ENCODE measurements at regions not wholly inside any gene's neighbourhood (a gene's known extent, or its start where the extent isn't known, plus 50 kb on each side); places are given as distances from the start of the nearest gene placed in this dataset.

DNA sequence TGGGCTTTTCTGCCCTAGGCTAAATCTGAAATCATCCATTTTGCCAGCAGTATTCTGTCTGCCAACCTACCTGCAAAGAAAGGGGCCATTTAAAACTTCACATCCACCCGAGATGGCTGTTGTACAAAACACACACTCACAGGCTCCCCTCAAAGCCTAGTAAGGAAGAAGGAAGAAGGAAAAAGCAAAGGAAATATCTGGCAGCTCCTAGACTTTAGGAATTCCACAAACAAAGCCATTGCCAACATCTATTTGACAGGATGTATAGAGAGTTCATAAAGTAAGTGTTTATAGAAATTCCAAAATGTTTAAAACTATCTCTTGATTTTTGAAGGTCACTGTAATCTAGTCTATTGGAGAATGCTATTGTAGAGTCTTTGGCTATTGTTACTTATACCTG is 91.9 kb upstream of the THBS1 start:
- CTCF ChIA-PET (ENCODE audit: unreplicated experiment): no interaction called here
- Histone ChIP-seq H2AFZ (ENCODE audit: low read length) (no peak overlapping the region), H3K4me2 (ENCODE audit: low read length) (no peak overlapping the region), H3K9me3 (ENCODE audit: low read length) (no peaks in the 10 kb centered on the region), H3K4me1 (ENCODE audit: insufficient read depth, low read length, poor library complexity, severe bottlenecking) (no peaks in the 10 kb centered on the region), H3K9me2 (ENCODE audit: insufficient read depth, low read length) (no peaks in the 10 kb centered on the region), H3K79me2 (ENCODE audit: insufficient read depth, low read depth, low read length) (no peaks in the 10 kb centered on the region), H3K36me3 (ENCODE audit: insufficient read depth, low read length) (no peaks in the 10 kb centered on the region), H4K20me1 (ENCODE audit: insufficient read depth, low read length) (no peaks in the 10 kb centered on the region), H3K27ac (ENCODE audit: low read depth, low read length, poor library complexity, severe bottlenecking) (no peak overlapping the region), H3K4me3 (ENCODE audit: low read depth, low read length, poor library complexity, severe bottlenecking) (no peak overlapping the region)
- intact Hi-C loops (cut with micrococcal nuclease; ENCODE audit: unreplicated experiment): no loop called here
- no peak for TF ChIP-seq EZH2phosphoT487 (IDR thresholded peaks at IDR 0.05; ENCODE audit: borderline replicate concordance, low read depth, low read length)
- TF ChIP-seq, protein P1, sequence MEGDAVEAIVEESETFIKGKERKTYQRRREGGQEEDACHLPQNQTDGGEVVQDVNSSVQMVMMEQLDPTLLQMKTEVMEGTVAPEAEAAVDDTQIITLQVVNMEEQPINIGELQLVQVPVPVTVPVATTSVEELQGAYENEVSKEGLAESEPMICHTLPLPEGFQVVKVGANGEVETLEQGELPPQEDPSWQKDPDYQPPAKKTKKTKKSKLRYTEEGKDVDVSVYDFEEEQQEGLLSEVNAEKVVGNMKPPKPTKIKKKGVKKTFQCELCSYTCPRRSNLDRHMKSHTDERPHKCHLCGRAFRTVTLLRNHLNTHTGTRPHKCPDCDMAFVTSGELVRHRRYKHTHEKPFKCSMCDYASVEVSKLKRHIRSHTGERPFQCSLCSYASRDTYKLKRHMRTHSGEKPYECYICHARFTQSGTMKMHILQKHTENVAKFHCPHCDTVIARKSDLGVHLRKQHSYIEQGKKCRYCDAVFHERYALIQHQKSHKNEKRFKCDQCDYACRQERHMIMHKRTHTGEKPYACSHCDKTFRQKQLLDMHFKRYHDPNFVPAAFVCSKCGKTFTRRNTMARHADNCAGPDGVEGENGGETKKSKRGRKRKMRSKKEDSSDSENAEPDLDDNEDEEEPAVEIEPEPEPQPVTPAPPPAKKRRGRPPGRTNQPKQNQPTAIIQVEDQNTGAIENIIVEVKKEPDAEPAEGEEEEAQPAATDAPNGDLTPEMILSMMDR (conservative IDR thresholded peaks at IDR 0.05; ENCODE audit: low read length): no peak
- DNase-seq (ENCODE audit: low spot score): no peak
- POLR2A ChIA-PET: no interaction called here
- BruUV-seq (replicated peaks): no TSS peak

DNA sequence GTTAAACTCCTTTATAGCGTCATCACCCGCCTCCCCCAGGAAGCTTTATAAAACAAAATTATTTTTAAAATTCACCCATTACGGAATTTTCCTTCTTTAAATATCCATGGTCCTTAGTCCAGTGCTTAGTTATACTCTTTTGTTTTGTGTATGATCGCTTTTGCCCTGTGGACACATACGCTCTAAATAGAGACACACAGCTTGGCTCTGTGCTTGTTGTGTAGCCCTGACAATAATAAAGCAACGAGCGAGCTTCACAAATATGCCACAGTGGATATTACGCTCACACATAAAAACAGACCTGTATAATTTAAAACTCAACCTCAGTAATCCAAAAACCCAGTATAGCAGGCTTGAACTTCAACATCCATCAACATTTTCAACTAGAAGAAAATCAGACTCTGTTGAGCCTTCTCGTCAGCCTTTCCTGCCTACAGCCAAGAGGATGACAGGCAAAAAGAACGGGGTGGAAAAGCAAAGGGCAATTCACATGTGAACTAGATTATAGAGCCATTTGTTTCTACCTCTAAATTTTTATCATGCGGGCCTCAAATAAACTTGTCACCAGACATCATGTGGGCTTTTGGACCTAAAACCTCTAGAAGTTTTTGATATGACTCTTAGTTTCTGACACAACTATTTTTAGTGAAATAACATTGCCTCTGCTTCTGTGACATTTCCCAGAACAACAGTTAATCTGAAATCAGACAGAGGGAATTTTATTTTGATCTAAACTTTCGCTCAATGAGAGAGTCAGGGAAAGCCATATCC is 89.6 kb upstream of the THBS1 start:
- BruUV-seq (replicated peaks): no TSS peak
- Histone ChIP-seq H3K9me3 (ENCODE audit: low read length) (no peaks in the 10 kb centered on the region), H4K20me1 (ENCODE audit: insufficient read depth, low read length) (no peaks in the 10 kb centered on the region), H3K4me3 (ENCODE audit: low read depth, low read length, poor library complexity, severe bottlenecking) (no peak overlapping the region), H2AFZ (ENCODE audit: low read length) (no peak overlapping the region), H3K36me3 (ENCODE audit: insufficient read depth, low read length) (no peaks in the 10 kb centered on the region), H3K4me2 (ENCODE audit: low read length) (no peak overlapping the region), H3K4me1 (ENCODE audit: insufficient read depth, low read length, poor library complexity, severe bottlenecking) (no peaks in the 10 kb centered on the region), H3K27ac (ENCODE audit: low read depth, low read length, poor library complexity, severe bottlenecking) (no peak overlapping the region), H3K79me2 (ENCODE audit: insufficient read depth, low read depth, low read length) (no peaks in the 10 kb centered on the region), H3K9me2 (ENCODE audit: insufficient read depth, low read length) (no peaks in the 10 kb centered on the region)
- ChIA-PET POLR2A (no interaction called here), CTCF (ENCODE audit: unreplicated experiment) (no interaction called here)
- no peak for DNase-seq (ENCODE audit: low spot score)
- TF ChIP-seq, protein P1 (conservative IDR thresholded peaks at IDR 0.05; ENCODE audit: low read length): no peak
- TF ChIP-seq EZH2phosphoT487 (IDR thresholded peaks at IDR 0.05; ENCODE audit: borderline replicate concordance, low read depth, low read length): no peak
- intact Hi-C loops (cut with micrococcal nuclease; ENCODE audit: unreplicated experiment): no loop called here

DNA sequence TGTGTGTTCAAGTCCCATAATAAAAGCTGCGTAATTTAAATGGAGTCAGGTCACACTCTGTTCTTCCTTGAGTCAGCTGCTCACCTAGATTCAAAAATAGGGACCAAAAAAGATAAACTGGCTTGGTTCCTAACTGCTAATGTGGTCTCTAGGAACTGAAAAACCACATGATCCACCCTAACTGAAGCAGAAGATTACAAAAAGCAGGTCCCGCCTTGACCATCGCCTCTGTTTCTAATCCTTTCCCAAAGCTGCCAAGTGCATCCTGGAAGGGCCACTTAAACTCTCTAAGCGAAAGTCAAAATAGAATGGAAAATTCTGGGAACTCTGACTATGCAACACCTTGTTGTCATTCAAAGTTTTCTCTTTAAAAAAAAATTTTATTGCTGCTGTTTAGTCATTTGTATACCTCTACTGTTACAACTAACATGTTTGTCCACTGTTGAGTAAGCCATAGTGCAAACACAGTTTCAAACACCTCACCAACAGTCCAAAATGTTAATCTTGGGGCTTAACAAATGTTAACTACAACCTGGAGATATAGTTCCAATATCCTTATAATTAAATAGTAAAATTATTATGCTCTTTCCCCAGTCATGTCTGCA is 88.9 kb upstream of the THBS1 start:
- no peak for DNase-seq (ENCODE audit: low spot score)
- H3K4me1 ChIP-seq (ENCODE audit: insufficient read depth, low read length, poor library complexity, severe bottlenecking): no peaks in the 10 kb centered on the region
- H3K27ac ChIP-seq (ENCODE audit: low read depth, low read length, poor library complexity, severe bottlenecking): no peak overlapping the region
- ChIA-PET CTCF (ENCODE audit: unreplicated experiment) (no interaction called here), POLR2A (no interaction called here)
- H2AFZ ChIP-seq (ENCODE audit: low read length): no peak overlapping the region
- no peak overlapping the region for H3K4me3 ChIP-seq (ENCODE audit: low read depth, low read length, poor library complexity, severe bottlenecking)
- no peaks in the 10 kb centered on the region for H3K79me2 ChIP-seq (ENCODE audit: insufficient read depth, low read depth, low read length)
- H3K9me2 ChIP-seq (ENCODE audit: insufficient read depth, low read length): no peaks in the 10 kb centered on the region
- BruUV-seq (replicated peaks): no TSS peak
- H3K9me3 ChIP-seq (ENCODE audit: low read length): no peaks in the 10 kb centered on the region
- H4K20me1 ChIP-seq (ENCODE audit: insufficient read depth, low read length): no peaks in the 10 kb centered on the region
- TF ChIP-seq, protein P1 (conservative IDR thresholded peaks at IDR 0.05; ENCODE audit: low read length): no peak
- no peak for TF ChIP-seq EZH2phosphoT487 (IDR thresholded peaks at IDR 0.05; ENCODE audit: borderline replicate concordance, low read depth, low read length)
- no peaks in the 10 kb centered on the region for H3K36me3 ChIP-seq (ENCODE audit: insufficient read depth, low read length)
- no peak overlapping the region for H3K4me2 ChIP-seq (ENCODE audit: low read length)
- intact Hi-C loops (cut with micrococcal nuclease; ENCODE audit: unreplicated experiment): no loop called here

Data from OCI-LY7 (cell line).